NCI-H1048 (cell line): ENCODE measurements at regions not wholly inside any gene's neighbourhood (a gene's known extent, or its start where the extent isn't known, plus 50 kb on each side); places are given as distances from the start of the nearest gene placed in this dataset.

Source experiments
- DNase-seq: peaks from one replicate; lab custom pipeline; 2025; lab: John Stamatoyannopoulos, UW

- DNase-seq, result no peak
These were observed 123.4 kb upstream of the IRX3 start for GRCh38 chr16:54409982-54410381.

- no peak for DNase-seq
These were observed 121.0 kb upstream of the IRX3 start for GRCh38 chr16:54407596-54407995.

DNA sequence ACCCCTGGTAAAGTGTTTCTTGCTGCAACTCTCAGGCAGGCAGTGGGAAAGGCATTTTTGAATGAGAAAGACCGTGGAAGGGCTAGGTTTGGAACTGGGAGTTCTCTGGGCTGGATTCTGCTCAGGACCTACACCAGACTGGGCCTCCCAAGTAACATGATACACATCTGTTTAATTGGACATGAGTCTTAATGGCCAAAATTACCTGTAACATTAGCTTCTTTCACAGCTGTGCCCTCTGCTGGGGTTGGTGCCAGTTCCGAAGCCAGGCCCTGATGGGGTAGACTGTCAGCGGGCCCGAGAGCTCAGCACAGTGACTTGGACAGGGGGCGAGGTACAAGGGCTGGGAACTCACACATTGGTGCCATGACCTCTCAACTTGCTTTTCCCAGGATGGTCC lies 118.9 kb upstream of the IRX3 start:
- DNase-seq, result no peak

DNA sequence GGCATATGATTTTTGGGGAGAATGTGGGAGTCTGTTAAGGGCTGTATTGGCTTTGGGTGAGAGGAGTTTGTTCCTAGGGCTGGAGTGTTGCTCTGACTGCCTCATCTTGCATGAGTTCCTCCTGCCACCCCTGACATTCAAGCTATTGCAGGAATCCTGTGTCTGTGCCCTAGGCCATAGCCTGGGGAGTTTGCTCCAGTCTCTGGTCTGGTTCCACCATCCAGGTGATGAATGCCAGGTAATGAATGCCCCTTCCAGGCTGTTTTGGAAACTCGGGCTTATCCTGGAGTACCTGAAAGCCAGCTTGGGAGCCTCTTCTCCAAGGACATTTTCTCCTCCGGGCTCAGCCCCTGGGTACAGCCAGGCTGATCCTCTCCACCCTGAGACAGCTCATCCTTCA lies 117.0 kb upstream of the IRX3 start:
- DNase-seq, result no peak

- DNase-seq, result no peak
These were observed 116.3 kb upstream of the IRX3 start for GRCh38 chr16:54402873-54403272.

DNA sequence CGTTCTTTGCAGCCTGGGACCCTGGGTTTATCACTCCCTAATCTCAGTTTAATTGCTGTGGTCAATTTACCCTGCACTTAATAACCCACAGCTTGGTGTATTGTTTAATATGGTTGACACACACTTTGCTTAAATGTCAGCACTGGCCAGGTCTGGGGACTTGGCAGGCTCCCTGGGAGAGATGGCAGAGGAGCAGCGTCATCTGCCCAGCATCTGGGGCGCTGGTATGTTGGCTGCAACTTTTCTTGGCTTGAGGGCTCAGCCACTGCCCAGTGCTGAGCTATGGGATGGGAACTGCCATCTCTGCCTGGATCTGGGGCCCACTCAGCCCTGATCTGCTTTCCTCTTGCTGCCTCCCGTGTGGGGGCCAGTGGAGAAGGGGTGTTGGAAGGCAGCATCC lies 115.7 kb upstream of the IRX3 start:
- DNase-seq, result no peak

DNA sequence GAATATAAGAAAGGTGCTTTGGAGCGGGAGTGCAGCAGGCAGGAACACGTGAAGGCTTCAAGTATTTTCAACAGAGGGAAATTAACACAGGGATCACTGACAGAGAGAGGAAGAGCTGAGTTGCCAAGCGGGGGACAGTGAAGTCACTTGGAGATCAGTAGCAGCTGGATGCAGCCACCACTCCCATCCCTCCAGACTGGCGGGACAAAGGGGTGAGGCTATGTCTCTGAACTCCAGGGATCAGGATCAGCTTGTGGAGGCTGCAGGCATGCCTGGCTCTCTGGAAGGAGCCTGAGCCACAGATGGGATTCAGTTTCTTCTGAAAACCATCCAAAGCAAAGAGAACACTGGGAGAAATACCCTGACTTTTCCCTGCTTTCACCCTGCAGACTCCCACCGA lies 113.7 kb upstream of the IRX3 start:
- DNase-seq, result no peak

- DNase-seq, result no peak
These were observed 112.4 kb upstream of the IRX3 start for GRCh38 chr16:54398986-54399385.

- no peak for DNase-seq
These were observed 111.3 kb upstream of the IRX3 start for GRCh38 chr16:54397838-54398237.

GRCh38 chr16:54397190-54397835 lies 110.7 kb upstream of the IRX3 start:
- DNase-seq, result no peak

DNA sequence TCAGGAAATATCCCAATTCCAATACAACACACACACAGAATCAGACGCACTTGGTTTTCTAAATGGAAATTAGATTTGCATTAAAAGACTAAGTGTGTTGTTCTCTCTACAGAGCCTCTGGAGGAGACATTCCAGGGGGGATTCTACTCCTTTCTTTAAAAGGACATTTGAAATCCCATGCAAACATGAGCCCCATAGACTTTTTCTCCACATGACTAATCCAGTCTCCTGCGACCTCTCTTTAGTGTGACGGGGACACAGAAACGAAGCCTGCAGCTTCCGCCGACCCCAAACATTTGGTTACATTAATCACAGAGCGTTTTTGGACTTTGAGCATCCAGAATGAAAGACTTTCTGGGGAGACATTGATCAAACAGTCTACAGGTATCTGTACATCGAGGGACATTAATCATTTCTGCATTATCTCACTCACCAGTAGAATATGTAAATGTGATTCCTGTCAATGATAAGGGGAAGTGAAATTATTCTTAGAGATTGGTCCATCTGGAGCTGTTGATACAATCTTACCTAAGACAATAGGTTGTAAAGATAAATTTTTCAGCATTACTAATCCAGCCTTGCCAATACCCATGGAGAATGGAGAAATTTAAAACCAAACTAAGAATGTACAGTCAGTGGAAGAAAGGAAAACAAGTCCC lies 103.4 kb upstream of the IRX3 start:
- no peak for DNase-seq

DNA sequence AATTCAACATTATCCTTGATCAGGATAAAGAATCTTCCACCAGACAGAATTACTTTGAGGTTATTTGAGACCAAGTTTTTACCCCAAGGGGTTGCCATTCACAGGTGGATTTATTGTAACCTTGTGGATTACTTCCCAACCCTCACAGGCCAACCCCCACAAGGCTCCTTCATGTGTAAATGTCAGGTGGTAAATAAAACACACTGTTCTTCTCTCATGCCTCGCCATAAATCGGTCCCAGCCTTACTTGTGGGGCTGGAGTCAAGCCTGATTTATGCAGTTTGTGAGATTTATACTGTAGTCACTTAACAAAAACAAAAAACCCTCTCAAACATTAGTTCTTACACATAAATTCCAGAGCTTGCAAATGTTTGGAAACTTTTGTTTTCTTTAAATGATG lies 98.6 kb upstream of the IRX3 start:
- no peak for DNase-seq

DNA sequence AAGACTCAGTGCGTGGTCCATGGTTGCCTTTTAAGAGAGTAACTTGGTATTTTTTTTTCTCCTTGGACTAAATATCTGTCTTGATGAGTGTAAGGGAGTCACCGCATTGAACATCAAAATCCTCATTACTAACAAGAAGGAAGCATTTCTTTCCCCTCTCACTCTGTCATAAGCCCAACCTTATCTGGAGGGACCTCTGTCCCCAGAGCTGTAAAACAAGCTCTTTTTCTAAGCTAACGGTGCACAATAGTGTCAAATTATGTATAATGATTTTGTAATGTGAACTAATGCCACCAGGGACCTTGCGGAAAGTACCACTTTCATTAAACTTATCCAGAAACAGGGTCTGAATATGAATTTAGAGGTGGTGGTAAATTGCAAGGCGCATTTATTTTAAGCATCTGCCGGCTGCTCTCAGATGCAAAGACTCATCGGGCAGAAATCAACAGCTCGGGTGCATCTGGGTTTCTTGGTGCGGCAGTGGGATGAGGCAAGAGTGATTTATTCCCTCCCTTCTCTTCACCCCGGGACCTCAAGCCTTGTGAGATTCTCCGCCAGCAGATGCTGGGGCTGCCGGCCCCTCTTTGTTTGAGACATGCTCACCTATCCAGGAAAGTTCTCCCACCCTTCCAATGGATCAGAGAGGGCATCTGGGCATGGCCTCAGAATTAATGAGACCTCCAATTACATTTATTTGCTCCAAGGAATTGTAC lies 95.2 kb upstream of the IRX3 start:
- no peak for DNase-seq

DNA sequence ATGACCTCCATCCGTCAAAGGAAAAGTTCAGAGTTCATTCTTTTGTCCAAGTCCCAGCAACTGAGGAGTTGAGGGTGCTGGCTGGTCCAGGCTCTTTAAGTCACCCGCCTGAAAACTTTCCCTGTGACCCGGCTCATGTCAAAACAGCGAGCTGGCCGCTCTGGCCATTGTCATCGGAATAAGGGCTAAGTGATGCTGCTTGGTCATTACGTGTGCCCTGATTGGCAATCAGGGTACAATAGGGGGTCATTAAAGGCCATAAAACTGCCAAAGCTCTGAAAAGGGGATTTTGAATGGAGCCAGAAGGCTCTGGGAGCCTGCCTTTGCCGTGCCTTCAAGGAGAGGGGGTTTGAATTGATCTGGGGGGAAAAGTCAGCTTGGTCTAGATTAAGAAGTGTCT lies 88.5 kb upstream of the IRX3 start:
- DNase-seq, result no peak

DNA sequence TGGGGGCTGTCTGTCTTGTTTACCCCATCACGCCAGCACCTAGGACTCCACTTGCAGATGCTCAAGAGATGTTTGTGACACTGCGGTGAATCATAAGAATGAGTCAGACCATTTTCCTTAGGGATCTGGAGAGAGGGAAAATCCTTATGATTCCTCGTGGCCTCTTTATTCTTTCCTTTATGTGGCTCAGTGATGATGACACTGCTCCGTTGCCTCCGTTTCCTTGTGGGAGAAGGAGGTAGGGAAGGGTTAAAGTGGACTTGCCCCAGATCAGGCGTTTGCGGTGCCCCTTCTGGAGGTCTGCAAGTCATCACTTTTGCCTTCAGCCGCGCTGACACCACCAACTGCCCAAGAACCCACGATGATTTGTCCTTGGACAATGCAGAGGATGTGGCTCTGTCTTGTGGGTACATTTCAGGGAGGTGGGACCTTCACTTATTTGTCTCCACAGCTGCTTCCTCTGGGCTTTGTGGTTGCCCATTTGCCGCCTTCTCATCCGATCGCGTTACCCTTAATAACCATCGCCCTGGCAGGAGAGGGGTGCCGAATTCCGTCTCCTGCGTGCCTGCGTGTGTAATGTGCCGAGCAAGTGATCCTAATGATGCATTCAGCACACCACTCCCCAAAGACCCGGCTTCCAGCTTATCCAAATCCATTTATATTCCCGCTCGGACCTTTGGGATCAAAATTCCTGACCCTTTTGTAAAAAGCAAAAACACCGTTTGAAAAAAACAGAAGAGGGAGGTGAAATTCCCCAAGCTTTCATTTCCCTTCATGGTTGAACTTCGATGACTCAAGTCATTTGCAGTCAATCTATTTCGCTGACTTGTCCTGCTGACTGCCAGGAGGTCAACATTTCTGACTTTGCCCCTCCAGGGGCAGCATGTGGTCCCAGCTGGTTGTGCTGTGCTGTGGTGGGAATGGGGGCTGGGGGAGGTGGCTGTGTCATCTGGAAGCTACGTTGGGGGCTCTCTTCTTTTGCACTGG lies 87.2 kb upstream of the IRX3 start:
- no peak for DNase-seq

DNA sequence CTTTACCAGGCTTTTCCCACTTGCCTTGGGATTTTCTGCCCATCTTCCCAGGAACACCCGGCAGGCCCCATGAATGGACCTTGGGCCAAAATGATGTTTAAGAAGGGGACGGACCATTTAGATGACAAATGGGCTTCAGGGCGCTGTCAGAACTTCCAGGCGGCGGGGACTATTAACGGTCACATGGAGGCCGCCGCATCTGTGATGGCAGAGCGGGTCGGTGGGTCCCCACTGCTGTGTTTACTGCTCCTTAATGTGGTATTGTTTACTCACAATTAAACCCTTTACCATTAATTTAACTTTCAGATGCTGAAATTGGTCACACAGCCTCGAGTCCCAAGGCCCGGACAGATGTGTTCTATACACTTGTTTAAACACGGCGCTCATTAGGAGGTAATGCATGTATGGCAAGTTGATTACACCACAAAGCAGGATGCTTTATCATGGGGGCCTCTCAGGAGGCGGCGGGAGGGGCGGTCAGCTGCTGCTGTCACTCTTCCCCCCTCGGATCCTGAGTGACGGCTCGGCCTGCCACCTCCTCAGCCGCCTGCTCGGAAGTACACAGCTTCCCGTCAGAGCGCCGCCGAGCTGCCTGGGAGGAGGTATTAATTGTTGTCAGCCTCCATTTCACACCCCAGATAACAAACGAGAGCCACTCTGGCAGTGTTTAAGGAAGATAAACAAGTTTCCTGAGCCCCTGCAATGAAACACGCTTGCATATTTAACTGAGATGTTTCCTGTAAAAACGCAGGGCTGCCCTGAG lies 83.9 kb upstream of the IRX3 start:
- DNase-seq, result no peak

GRCh38 chr16:54369861-54370260 lies 83.3 kb upstream of the IRX3 start:
- no peak for DNase-seq

GRCh38 chr16:54366943-54367342 lies 80.4 kb upstream of the IRX3 start:
- DNase-seq, result no peak

GRCh38 chr16:54365990-54366634 lies 79.5 kb upstream of the IRX3 start:
- no peak for DNase-seq

DNA sequence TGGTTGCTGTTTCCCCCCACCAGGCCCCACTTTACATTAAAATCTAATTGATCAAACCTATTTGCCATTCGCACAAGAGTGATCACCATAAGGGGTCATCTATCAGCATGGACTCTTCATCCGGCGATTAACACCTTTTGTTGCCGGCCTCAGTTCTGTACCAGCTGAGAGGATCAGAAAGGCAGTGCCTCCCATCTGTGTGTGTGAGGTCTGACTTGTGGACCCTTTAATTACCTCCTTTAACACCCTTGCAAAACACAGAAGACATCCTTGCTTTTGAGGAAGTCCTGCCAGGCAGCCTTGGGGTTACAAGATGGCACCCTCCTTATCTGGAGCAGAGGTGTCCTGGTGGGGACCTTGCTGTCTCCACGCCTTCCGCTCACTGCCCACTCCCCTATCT lies 77.2 kb upstream of the IRX3 start:
- DNase-seq, result no peak

GRCh38 chr16:54362591-54363206 lies 76.1 kb upstream of the IRX3 start:
- DNase-seq, result no peak
